Testis (tissue), 2 donors: ENCODE measurements at regions not wholly inside any gene's neighbourhood (a gene's known extent, or its start where the extent isn't known, plus 50 kb on each side); places are given as distances from the start of the nearest gene placed in this dataset.

ENCODE experiments used
- DNase-seq: peaks from one replicate; pipeline ENCODE4 v3.0.0-alpha.2; 2019
- H3K27ac ChIP-seq, 2 donors: fragments of 200-600 bp; sonication (generic); one replicate each; pipeline ENCODE4 v1.5.1; 2019
- H3K27me3 ChIP-seq: fragments of 200-600 bp; sonication (generic); one replicate; pipeline ENCODE4 v1.5.1; 2019
- H3K36me3 ChIP-seq: fragments of 200-600 bp; sonication (generic); one replicate; pipeline ENCODE4 v1.5.1; 2017; ENCODE audit warnings: low read depth; ENCODE audit errors: missing control alignments
- H3K4me1 ChIP-seq: fragments of 200-600 bp; sonication (generic); one replicate; pipeline ENCODE4 v1.5.1; 2019
- H3K4me3 ChIP-seq, 2 donors: fragments of 200-600 bp; sonication (generic); one replicate each; pipeline ENCODE4 v1.5.1; 2017 to 2019
- H3K9me3 ChIP-seq: fragments of 200-600 bp; sonication (generic); one replicate; pipeline ENCODE4 v1.5.1; 2017
- CTCF ChIP-seq, 3 experiments: fragments of 450-650 bp in 2 of 3; fragments of 200-600 bp in 1 of 3; sonication (generic) in 1 of 3; IDR thresholded peaks; one replicate each; pipeline ENCODE4 v1.5.1; 2016 to 2019; ENCODE audit warnings: antibody characterized with exemption in 3 of 3, mild to moderate bottlenecking in 2 of 3, moderate library complexity in 1 of 3
- POLR2A ChIP-seq: fragments of 450-650 bp; IDR thresholded peaks from one replicate; pipeline ENCODE4 v1.6.1; 2017; ENCODE audit warnings: antibody characterized with exemption, mild to moderate bottlenecking, moderate library complexity
- WGBS, 2 donors: methylation state at CpG; one replicate each; pipeline ENCODE4 v1.1.5; 2018; 5-methylcytosine and 5-hydroxymethylcytosine counted together
- intact Hi-C: fragments of 100-400 bp; cut with DNase I; formaldehyde crosslinking; loops from one replicate; pipeline ENCODE4 v1.15.1; 2023; ENCODE audit warnings: low total_unique reads

GRCh38 chr4:3387943-3388361 lies 53.8 kb upstream of the HGFAC start:
- Histone ChIP-seq H3K4me1 (peaks cover 4% of the 10 kb centered on the region), H3K36me3 (no peaks in the 10 kb centered on the region), H3K27ac (peak overlapping the region; percentile 50 to 74), H3K9me3 (no peaks in the 10 kb centered on the region), H3K27me3 (no peaks in the 10 kb centered on the region), H3K4me3 (no peak overlapping the region)
- DNase-seq: peak; percentile 81
- 22 to 43% methylated on average over 10 to 12 of the region's 12 CpGs for WGBS, 2 donors
- intact Hi-C loops: no loop called here
- no peak for TF ChIP-seq POLR2A
- no peak for TF ChIP-seq CTCF (IDR thresholded peaks at IDR 0.05)

- 45 to 57% methylated on average over 13 to 15 of the region's 16 CpGs for WGBS, 2 donors
- Histone ChIP-seq H3K27ac (peak overlapping the region; percentile 55 to 74), H3K9me3 (no peaks in the 10 kb centered on the region), H3K4me1 (peaks cover 4% of the 10 kb centered on the region), H3K27me3 (no peaks in the 10 kb centered on the region), H3K36me3 (no peaks in the 10 kb centered on the region), H3K4me3 (no peak overlapping the region)
- no peak for DNase-seq
- intact Hi-C loops: no loop called here
- TF ChIP-seq POLR2A: no peak
- no peak for TF ChIP-seq CTCF (IDR thresholded peaks at IDR 0.05)
These were observed 53.1 kb upstream of the HGFAC start for GRCh38 chr4:3388471-3389232.

- H3K4me1 ChIP-seq: peaks cover 4% of the 10 kb centered on the region
- no peaks in the 10 kb centered on the region for H3K27me3 ChIP-seq
- 81 to 84% methylated on average over 25 to 32 of the region's 32 CpGs for WGBS, 2 donors
These were observed 52.2 kb upstream of the HGFAC start for GRCh38 chr4:3389233-3390215.

GRCh38 chr4:3390288-3390811 lies 51.4 kb upstream of the HGFAC start:
- no peak for DNase-seq
- Histone ChIP-seq H3K9me3 (no peaks in the 10 kb centered on the region), H3K36me3 (no peaks in the 10 kb centered on the region), H3K4me3 (no peak overlapping the region), H3K4me1 (peaks cover 4% of the 10 kb centered on the region), H3K27me3 (no peaks in the 10 kb centered on the region), H3K27ac (no peak overlapping the region)
- intact Hi-C loops: no loop called here
- TF ChIP-seq POLR2A (no peak), CTCF (IDR thresholded peaks at IDR 0.05) (no peak)
- 89 to 97% methylated on average over 24 of the region's 24 CpGs for WGBS, 2 donors

More at GRCh38 chr4:3389233-3390215, 52.2 kb upstream of the HGFAC start:
- DNase-seq: no peak
- intact Hi-C loops: no loop called here
- peak overlapping the region in 1 of 2 donors; percentile 74 for H3K27ac ChIP-seq
- H3K36me3 ChIP-seq: no peaks in the 10 kb centered on the region
- TF ChIP-seq POLR2A (no peak), CTCF (IDR thresholded peaks at IDR 0.05) (no peak)
- H3K4me3 ChIP-seq: no peak overlapping the region
- no peaks in the 10 kb centered on the region for H3K9me3 ChIP-seq
